Uterus (tissue), 3 donors: ENCODE measurements at regions not wholly inside any gene's neighbourhood (a gene's known extent, or its start where the extent isn't known, plus 50 kb on each side); places are given as distances from the start of the nearest gene placed in this dataset.

Experiments
- DNase-seq, 2 donors: peaks; one replicate each; pipeline ENCODE4 v3.0.0-alpha.2; 2019 to 2020
- H3K27ac ChIP-seq, 2 donors: fragments of 200-600 bp; sonication (generic); 1 replicate in 1 of 2; 2 replicates in 1 of 2; pipeline ENCODE4 v1.5.1; 2016 to 2018
- H3K27me3 ChIP-seq, 2 donors: fragments of 200-600 bp; sonication (generic); one replicate each; pipeline ENCODE4 v1.5.1; 2018 to 2019; ENCODE audit warnings: control low read depth in 1 of 2
- H3K36me3 ChIP-seq, 2 donors: fragments of 200-600 bp; sonication (generic); one replicate each; pipeline ENCODE4 v1.5.1; 2019; ENCODE audit warnings: control low read depth in 1 of 2
- H3K4me1 ChIP-seq, 2 donors: fragments of 200-600 bp; sonication (generic); one replicate each; pipeline ENCODE4 v1.5.1; 2018 to 2019; ENCODE audit warnings: control low read depth in 1 of 2
- H3K4me3 ChIP-seq, 2 donors: fragments of 200-600 bp; sonication (generic); 1 replicate in 1 of 2; 2 replicates in 1 of 2; pipeline ENCODE4 v1.5.1; 2018 to 2019; ENCODE audit warnings: mild to moderate bottlenecking in 1 of 2
- H3K9me3 ChIP-seq, 2 donors: fragments of 200-600 bp; sonication (generic); one replicate each; pipeline ENCODE4 v1.5.1; 2019; ENCODE audit warnings: control low read depth in 1 of 2
- POLR2A ChIP-seq, 2 donors: fragments of 450-650 bp; IDR thresholded peaks; one replicate each; pipeline ENCODE4 v1.6.1; 2016; ENCODE audit warnings: antibody characterized with exemption in 2 of 2, mild to moderate bottlenecking in 1 of 2, moderate library complexity in 1 of 2
- intact Hi-C: fragments of 100-400 bp; cut with DNase I; formaldehyde crosslinking; loops from one replicate; pipeline ENCODE4 v1.15.1; 2023; ENCODE audit warnings: low total_unique reads
- TF ChIP-seq, protein P1 (sequence below), 4 experiments: fragments of 200-600 bp in 2 of 4; fragments of 450-650 bp in 2 of 4; sonication (generic) in 2 of 4; IDR thresholded peaks; one replicate each; pipeline ENCODE4 v1.5.1; 2016 to 2019; ENCODE audit warnings: antibody characterized with exemption in 4 of 4, mild to moderate bottlenecking in 2 of 4, moderate library complexity in 1 of 4
- donor health status: DM: yes; HTN: yes; CAD: no.

DNA sequence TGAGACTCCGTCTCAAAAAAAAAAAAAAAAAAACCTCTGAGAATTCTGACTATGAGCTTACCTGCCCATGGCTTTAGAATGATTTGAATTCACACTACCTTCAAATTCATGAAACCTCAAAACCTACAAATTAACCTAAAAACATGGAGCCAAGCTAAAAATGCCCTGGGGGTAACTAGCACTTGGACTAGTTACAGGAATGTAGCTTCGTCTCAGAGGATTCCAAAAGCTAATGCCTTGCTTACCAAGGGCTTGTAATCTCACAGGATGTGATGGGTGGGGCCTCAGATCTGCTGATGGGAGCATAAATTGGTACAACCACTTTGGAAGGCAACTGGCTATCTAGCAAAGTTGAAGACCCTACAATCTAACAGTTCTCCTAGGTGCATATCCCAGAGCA is 79.4 kb upstream of the SPRY1 start:
- DNase-seq: no peak
- intact Hi-C loops: no loop called here
- Histone ChIP-seq H3K27me3 (no peaks in the 10 kb centered on the region), H3K9me3 (peaks cover 0 to 4% of the 10 kb centered on the region in 2 donors), H3K4me3 (no peak overlapping the region), H3K4me1 (no peaks in the 10 kb centered on the region), H3K27ac (no peak overlapping the region), H3K36me3 (no peaks in the 10 kb centered on the region)
- TF ChIP-seq, protein P1, sequence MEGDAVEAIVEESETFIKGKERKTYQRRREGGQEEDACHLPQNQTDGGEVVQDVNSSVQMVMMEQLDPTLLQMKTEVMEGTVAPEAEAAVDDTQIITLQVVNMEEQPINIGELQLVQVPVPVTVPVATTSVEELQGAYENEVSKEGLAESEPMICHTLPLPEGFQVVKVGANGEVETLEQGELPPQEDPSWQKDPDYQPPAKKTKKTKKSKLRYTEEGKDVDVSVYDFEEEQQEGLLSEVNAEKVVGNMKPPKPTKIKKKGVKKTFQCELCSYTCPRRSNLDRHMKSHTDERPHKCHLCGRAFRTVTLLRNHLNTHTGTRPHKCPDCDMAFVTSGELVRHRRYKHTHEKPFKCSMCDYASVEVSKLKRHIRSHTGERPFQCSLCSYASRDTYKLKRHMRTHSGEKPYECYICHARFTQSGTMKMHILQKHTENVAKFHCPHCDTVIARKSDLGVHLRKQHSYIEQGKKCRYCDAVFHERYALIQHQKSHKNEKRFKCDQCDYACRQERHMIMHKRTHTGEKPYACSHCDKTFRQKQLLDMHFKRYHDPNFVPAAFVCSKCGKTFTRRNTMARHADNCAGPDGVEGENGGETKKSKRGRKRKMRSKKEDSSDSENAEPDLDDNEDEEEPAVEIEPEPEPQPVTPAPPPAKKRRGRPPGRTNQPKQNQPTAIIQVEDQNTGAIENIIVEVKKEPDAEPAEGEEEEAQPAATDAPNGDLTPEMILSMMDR (IDR thresholded peaks at IDR 0.05): no peak
- TF ChIP-seq POLR2A (IDR thresholded peaks at IDR 0.05): no peak

DNA sequence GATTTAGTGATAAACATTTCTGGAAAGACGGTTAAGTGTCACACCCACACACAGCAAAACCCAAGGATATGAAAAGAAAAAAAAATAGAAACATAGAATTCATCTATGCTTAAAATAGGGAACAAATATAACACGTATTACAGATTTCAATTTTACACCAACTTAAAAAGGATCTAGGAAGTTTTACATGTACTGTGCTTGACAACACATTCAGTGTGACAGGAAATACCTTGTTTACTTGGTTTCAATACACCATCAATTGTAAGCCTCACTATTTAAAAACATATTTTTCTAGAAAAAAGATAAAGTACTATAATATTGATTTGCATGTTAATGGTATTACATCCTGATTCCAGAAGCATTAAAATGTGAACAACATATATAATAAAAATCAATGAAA is 77.0 kb upstream of the SPRY1 start:
- H3K9me3 ChIP-seq: peaks cover 0 to 7% of the 10 kb centered on the region in 2 donors
- intact Hi-C loops: no loop called here

DNA sequence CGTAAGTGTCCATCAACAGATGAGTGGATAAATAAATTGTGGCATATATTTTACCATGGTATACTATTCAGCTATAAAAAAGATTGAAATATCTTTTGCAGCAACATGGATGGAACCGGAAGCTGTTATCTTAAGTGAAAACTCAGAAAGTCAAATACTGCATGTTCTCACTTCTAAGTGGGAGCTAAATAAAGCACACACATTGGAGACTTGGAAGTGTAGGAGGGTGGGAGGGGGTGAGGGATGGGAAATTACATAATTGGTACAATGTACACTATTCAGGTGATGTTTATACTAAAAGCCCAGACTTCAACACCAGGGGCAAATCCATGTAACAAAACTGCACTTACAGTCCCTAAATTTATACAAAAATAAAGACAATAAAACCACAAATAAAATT is 72.6 kb upstream of the SPRY1 start:
- no peak for DNase-seq
- intact Hi-C loops: no loop called here

More for the DNA sequence above, 77.0 kb upstream of the SPRY1 start:
- Histone ChIP-seq H3K4me3 (no peak overlapping the region), H3K36me3 (no peaks in the 10 kb centered on the region), H3K27ac (no peak overlapping the region), H3K4me1 (no peaks in the 10 kb centered on the region), H3K27me3 (no peaks in the 10 kb centered on the region)
- DNase-seq: no peak
- no peak for TF ChIP-seq POLR2A (IDR thresholded peaks at IDR 0.05)
- TF ChIP-seq, protein P1 (IDR thresholded peaks at IDR 0.05): no peak

DNA sequence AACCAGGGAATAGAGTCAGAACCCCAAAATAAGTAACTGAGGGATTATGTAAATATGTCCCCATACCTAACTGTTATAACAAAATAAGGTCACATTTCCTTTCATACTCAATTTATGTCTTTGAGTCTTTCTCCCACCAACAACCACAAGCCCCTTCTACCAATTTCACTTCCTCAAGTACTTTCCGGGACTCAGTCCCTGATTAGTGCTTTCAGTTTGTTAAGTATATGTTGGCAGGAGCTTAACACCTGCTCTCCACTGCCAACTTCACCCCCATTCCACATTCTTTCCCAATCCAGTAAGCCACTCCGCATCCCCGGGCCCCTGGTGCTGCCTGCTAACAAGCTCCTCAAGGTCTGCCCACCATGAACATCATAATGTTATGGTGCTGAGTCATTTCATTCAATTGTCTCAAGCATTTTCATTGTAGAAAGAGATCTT is 71.3 kb upstream of the SPRY1 start:
- Histone ChIP-seq H3K4me3 (no peak overlapping the region), H3K36me3 (no peaks in the 10 kb centered on the region), H3K9me3 (peaks cover 0 to 7% of the 10 kb centered on the region in 2 donors), H3K4me1 (no peaks in the 10 kb centered on the region), H3K27ac (no peak overlapping the region), H3K27me3 (no peaks in the 10 kb centered on the region)
- no peak for DNase-seq
- intact Hi-C loops: no loop called here
- TF ChIP-seq POLR2A (IDR thresholded peaks at IDR 0.05): no peak
- TF ChIP-seq, protein P1 (IDR thresholded peaks at IDR 0.05): no peak

More for the DNA sequence above, 72.6 kb upstream of the SPRY1 start:
- Histone ChIP-seq H3K36me3 (no peaks in the 10 kb centered on the region), H3K27ac (no peak overlapping the region), H3K4me3 (no peak overlapping the region), H3K9me3 (peaks cover 0 to 7% of the 10 kb centered on the region in 2 donors), H3K4me1 (no peaks in the 10 kb centered on the region), H3K27me3 (no peaks in the 10 kb centered on the region)
- TF ChIP-seq POLR2A (IDR thresholded peaks at IDR 0.05): no peak
- TF ChIP-seq, protein P1 (IDR thresholded peaks at IDR 0.05): no peak

DNA sequence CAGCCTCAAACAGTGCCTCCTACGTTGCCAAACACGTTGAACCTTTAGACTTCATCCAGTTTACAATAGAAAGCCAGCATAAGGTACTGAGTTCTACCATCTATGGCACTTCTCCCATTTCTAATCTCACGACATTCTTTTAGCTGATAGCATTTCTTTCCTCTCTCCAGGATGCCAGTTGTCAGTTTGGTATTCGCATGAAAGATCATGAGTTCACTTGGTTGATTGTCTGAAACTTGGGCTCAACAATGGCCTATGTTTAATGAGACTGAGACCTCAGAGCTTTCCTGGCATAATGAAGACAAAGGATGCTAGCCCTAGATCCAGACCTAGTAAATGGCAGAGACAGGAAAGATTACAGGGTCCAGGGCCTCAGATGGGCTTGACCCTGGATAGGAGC is 69.2 kb upstream of the SPRY1 start:
- no peaks in the 10 kb centered on the region for H3K4me1 ChIP-seq
- intact Hi-C loops: no loop called here
- no peaks in the 10 kb centered on the region for H3K27me3 ChIP-seq
- DNase-seq: no peak
- H3K36me3 ChIP-seq: no peaks in the 10 kb centered on the region
- H3K9me3 ChIP-seq: peaks cover 0 to 2% of the 10 kb centered on the region in 2 donors
- TF ChIP-seq, protein P1 (IDR thresholded peaks at IDR 0.05): no peak
- TF ChIP-seq POLR2A (IDR thresholded peaks at IDR 0.05): no peak
- H3K27ac ChIP-seq: no peak overlapping the region
- no peak overlapping the region for H3K4me3 ChIP-seq
